H1 (cell line): ENCODE measurements at regions not wholly inside any gene's neighbourhood (a gene's known extent, or its start where the extent isn't known, plus 50 kb on each side); places are given as distances from the start of the nearest gene placed in this dataset.
"Not testable (repeated sequence)": the region's sequence is repeated elsewhere in the genome, so short reads cannot be mapped to it uniquely, and the experiment has no call there.

Source experiments
- CTCF ChIA-PET: fragments of 300-600 bp; sonication (Branson Sonifier 250); formaldehyde crosslinking; loops from one replicate; lab custom pipeline; 2021; ENCODE audit not compliant: partially characterized antibody; lab: Charles Lee
- POLR2A ChIA-PET: fragments of 300-600 bp; sonication (Branson Sonifier 250); formaldehyde crosslinking; loops from one replicate; lab custom pipeline; 2021; ENCODE audit warnings: inconsistent platforms; ENCODE audit not compliant: partially characterized antibody; lab: Charles Lee
- DNase-seq, 2 experiments: peaks; one replicate each; pipeline versions ENCODE4 v3.0.0 to v3.0.0-alpha.2; 2010 to 2022; ENCODE audit warnings: low spot score in 2 of 2, low read depth in 1 of 2, mixed read lengths in 1 of 2
- FAIRE-seq: peaks from 2 replicates; lab custom pipeline; 2011; peaks lifted over from hg19 to GRCh38; lab: Jason Lieb, UNC
- H2AFZ ChIP-seq: 2 replicates; pipeline ENCODE4 v1.8.1; 2012; ENCODE audit warnings: low read length, inconsistent platforms
- H2AK5ac ChIP-seq: 2 replicates; pipeline ENCODE4 v1.6.1; 2013; ENCODE audit warnings: low read depth, low read length
- H2BK120ac ChIP-seq: replicated peaks from 2 replicates; pipeline ENCODE3; 2013; ENCODE audit warnings: low read depth, low read length, inconsistent platforms
- H2BK12ac ChIP-seq: 2 replicates; pipeline ENCODE4 v1.6.1; 2013; ENCODE audit warnings: low read depth, low read length
- H2BK15ac ChIP-seq: 2 replicates; pipeline ENCODE4 v1.6.1; 2013; ENCODE audit warnings: low read length
- H2BK20ac ChIP-seq: 2 replicates; pipeline ENCODE4 v1.6.1; 2013; ENCODE audit warnings: low read length
- H2BK5ac ChIP-seq: 2 replicates; pipeline ENCODE4 v1.6.1; 2013; ENCODE audit warnings: low read depth, low read length
- H3K14ac ChIP-seq: 2 replicates; pipeline ENCODE4 v1.6.1; 2013; ENCODE audit warnings: inconsistent platforms; ENCODE audit not compliant: insufficient read length
- H3K18ac ChIP-seq: 2 replicates; pipeline ENCODE4 v1.6.1; 2013; ENCODE audit warnings: low read length; ENCODE audit errors: extremely low read depth
- H3K23ac ChIP-seq: 2 replicates; pipeline ENCODE4 v1.6.1; 2013; ENCODE audit warnings: inconsistent platforms; ENCODE audit not compliant: insufficient read length
- H3K23me2 ChIP-seq: 2 replicates; pipeline ENCODE4 v1.6.1; 2013; ENCODE audit warnings: low read depth, low read length
- H3K27ac ChIP-seq: 2 replicates; pipeline ENCODE4 v1.6.1; 2011; ENCODE audit warnings: low read depth, low read length, inconsistent platforms
- H3K27me3 ChIP-seq, 4 experiments: replicated peaks in 1 of 4; 1 replicate in 1 of 4; 2 replicates in 3 of 4; pipeline versions ENCODE4 v1.6.1 to v1.8.1; 2011 to 2013; ENCODE audit warnings: low read length in 3 of 4, mild to moderate bottlenecking in 3 of 4, inconsistent platforms in 2 of 4, mixed read lengths in 2 of 4, moderate library complexity in 1 of 4; ENCODE audit not compliant: control insufficient read depth in 3 of 4, insufficient read depth in 3 of 4; ENCODE audit errors: extremely low read depth in 1 of 4
- H3K36me3 ChIP-seq, 4 experiments: 2 replicates each; pipeline versions ENCODE4 v1.6.1 to v1.8.1; 2011 to 2013; ENCODE audit warnings: mild to moderate bottlenecking in 4 of 4, low read length in 3 of 4, moderate library complexity in 2 of 4, control low read depth in 1 of 4, inconsistent platforms in 1 of 4; ENCODE audit not compliant: insufficient read depth in 4 of 4, control insufficient read depth in 2 of 4
- H3K4ac ChIP-seq: replicated peaks from 2 replicates; pipeline ENCODE3; 2013; ENCODE audit warnings: low read length, low read depth, mixed read lengths, inconsistent platforms; ENCODE audit not compliant: insufficient read length
- H3K4me1 ChIP-seq, 4 experiments: replicated peaks in 1 of 4; 1 replicate in 1 of 4; 2 replicates in 3 of 4; pipeline versions ENCODE4 v1.6.1 to v1.8.1; 2011 to 2013; ENCODE audit warnings: low read length in 3 of 4, inconsistent platforms in 2 of 4, mixed read lengths in 1 of 4; ENCODE audit not compliant: insufficient read depth in 4 of 4, control insufficient read depth in 3 of 4
- H3K4me2 ChIP-seq, 2 experiments: 2 replicates each; pipeline versions ENCODE4 v1.6.1 to v1.8.1; 2011 to 2013; ENCODE audit warnings: low read depth in 2 of 2, low read length in 2 of 2, control low read depth in 1 of 2, inconsistent platforms in 1 of 2, mild to moderate bottlenecking in 1 of 2; ENCODE audit not compliant: insufficient read depth in 1 of 2
- H3K4me3 ChIP-seq, 4 experiments: fragments of 200-600, 300-600 bp in 1 of 4; sonication (generic), shearing (Covaris generic), sonication (Bioruptor Twin) in 1 of 4; 2 replicates each; pipeline versions ENCODE4 v1.5.1 to v1.8.1; 2011 to 2016; ENCODE audit warnings: low read length in 4 of 4, low read depth in 3 of 4, control low read depth in 2 of 4, inconsistent platforms in 2 of 4, mild to moderate bottlenecking in 2 of 4, mixed read lengths in 1 of 4, moderate library complexity in 1 of 4; ENCODE audit not compliant: insufficient read depth in 2 of 4; ENCODE audit errors: extremely low read depth in 1 of 4
- H3K56ac ChIP-seq: replicated peaks from 2 replicates; pipeline ENCODE3; 2013; ENCODE audit warnings: low read depth, mild to moderate bottlenecking, mixed read lengths, low read length, inconsistent platforms; ENCODE audit not compliant: insufficient read length
- H3K79me1 ChIP-seq: 2 replicates; pipeline ENCODE4 v1.6.1; 2013; ENCODE audit warnings: low read depth, low read length, control low read depth
- H3K79me2 ChIP-seq, 2 experiments: 2 replicates each; pipeline versions ENCODE4 v1.6.1 to v1.8.1; 2012 to 2013; ENCODE audit warnings: low read length in 2 of 2, mild to moderate bottlenecking in 2 of 2, inconsistent platforms in 1 of 2; ENCODE audit not compliant: insufficient read depth in 2 of 2, control insufficient read depth in 1 of 2
- H3K9ac ChIP-seq, 4 experiments: replicated peaks in 1 of 4; 1 replicate in 1 of 4; 2 replicates in 3 of 4; pipeline versions ENCODE4 v1.6.1 to v1.8.1; 2011 to 2013; ENCODE audit warnings: low read depth in 3 of 4, low read length in 3 of 4, control low read depth in 2 of 4, mild to moderate bottlenecking in 2 of 4, moderate library complexity in 2 of 4, inconsistent platforms in 1 of 4; ENCODE audit errors: extremely low read depth in 1 of 4
- H3K9me3 ChIP-seq, 2 experiments: 2 replicates each; pipeline versions ENCODE4 v1.6.1 to v1.8.1; 2012 to 2013; ENCODE audit warnings: mild to moderate bottlenecking in 2 of 2, moderate library complexity in 2 of 2, control low read depth in 1 of 2, inconsistent platforms in 1 of 2, low read depth in 1 of 2, low read length in 1 of 2, mixed read lengths in 1 of 2; ENCODE audit not compliant: insufficient read depth in 2 of 2
- H4K20me1 ChIP-seq, 2 experiments: replicated peaks in 1 of 2; 2 replicates each; pipeline versions ENCODE3 to v1.8.1; 2011 to 2013; ENCODE audit warnings: inconsistent platforms in 2 of 2, low read length in 2 of 2, mild to moderate bottlenecking in 1 of 2; ENCODE audit not compliant: insufficient read depth in 2 of 2, control insufficient read depth in 1 of 2
- H4K5ac ChIP-seq: 2 replicates; pipeline ENCODE4 v1.6.1; 2013; ENCODE audit warnings: low read length, low read depth, mixed read lengths, inconsistent platforms; ENCODE audit not compliant: insufficient read length
- H4K8ac ChIP-seq: 2 replicates; pipeline ENCODE4 v1.8.0; 2013; ENCODE audit warnings: mild to moderate bottlenecking, moderate library complexity, low read length, inconsistent platforms; ENCODE audit not compliant: insufficient read depth; ENCODE audit errors: extremely low read depth
- H4K91ac ChIP-seq: replicated peaks from 2 replicates; pipeline ENCODE3; 2013; ENCODE audit warnings: low read length, mixed read lengths, inconsistent platforms; ENCODE audit not compliant: insufficient read length
- BCL11A ChIP-seq, 2 experiments: IDR thresholded peaks; one replicate each; pipeline ENCODE4 v1.6.1; 2011; ENCODE audit warnings: low read depth in 2 of 2, low read length in 2 of 2, mild to moderate bottlenecking in 2 of 2
- CHD2 ChIP-seq: IDR thresholded peaks from 2 replicates; pipeline ENCODE4 v1.6.1; 2012; ENCODE audit warnings: low read length, improper control_type of control experiment
- EGR1 ChIP-seq: IDR thresholded peaks from 2 replicates; pipeline ENCODE4 v1.6.1; 2011; ENCODE audit warnings: low read depth, low read length, borderline replicate concordance
- POLR2AphosphoS5 ChIP-seq: IDR thresholded peaks from 2 replicates; pipeline ENCODE4 v1.6.1; 2011; ENCODE audit warnings: low read depth, low read length
- RNF2 ChIP-seq: fragments of 200-900, 300-1000 bp; sonication (generic); IDR thresholded peaks from 2 replicates; pipeline ENCODE4 v1.7.1; 2016; ENCODE audit warnings: borderline replicate concordance, low read depth, mild to moderate bottlenecking, antibody characterized with exemption, low read length; ENCODE audit not compliant: poor library complexity, severe bottlenecking; ENCODE audit errors: missing control alignments
- ZNF274 ChIP-seq: IDR thresholded peaks from 2 replicates; pipeline ENCODE4 v1.7.0; 2012; ENCODE audit warnings: low read length, borderline replicate concordance; ENCODE audit errors: extremely low read depth
- WGBS, 2 experiments: shearing (Covaris generic) in 1 of 2; methylation state at CpG; one replicate each; pipeline versions ENCODE4 v1.1.6 to v1.1.7; 2013 to 2015; ENCODE audit warnings: low lambda C conversion rate in 2 of 2, mixed read lengths in 2 of 2, inconsistent platforms in 1 of 2, low coverage in 1 of 2, missing lambda C conversion rate in 1 of 2; ENCODE audit not compliant: insufficient replicate concordance in 2 of 2, insufficient coverage in 1 of 2, insufficient read length in 1 of 2; ENCODE audit errors: extremely low coverage in 1 of 2, missing lambda C conversion rate in 1 of 2; 5-methylcytosine and 5-hydroxymethylcytosine counted together
- TF ChIP-seq, protein P1 (sequence below): IDR thresholded peaks from 2 replicates; pipeline ENCODE4 v1.6.1; 2012; ENCODE audit warnings: low read length, inconsistent platforms

DNA sequence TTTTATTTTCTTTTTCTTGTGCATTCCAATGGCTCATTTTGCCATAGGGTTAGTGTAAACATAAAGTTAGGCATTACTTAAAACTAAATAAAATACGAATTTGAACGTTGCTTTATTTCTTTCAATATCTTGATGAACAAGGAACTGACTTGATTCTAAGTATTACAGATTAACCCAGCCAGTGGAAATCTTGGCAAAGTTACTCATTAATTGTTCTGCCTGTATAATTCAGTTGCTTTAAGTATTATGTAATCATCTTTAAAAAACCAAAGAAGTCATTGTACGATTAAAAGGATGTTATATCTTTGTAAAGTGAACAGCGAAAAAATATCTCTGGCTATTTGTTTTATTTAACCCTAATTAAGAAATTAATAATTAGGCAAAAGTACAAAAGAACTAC lies 737.9 kb upstream of the BCHE start (continued):
- TF ChIP-seq, protein P1, sequence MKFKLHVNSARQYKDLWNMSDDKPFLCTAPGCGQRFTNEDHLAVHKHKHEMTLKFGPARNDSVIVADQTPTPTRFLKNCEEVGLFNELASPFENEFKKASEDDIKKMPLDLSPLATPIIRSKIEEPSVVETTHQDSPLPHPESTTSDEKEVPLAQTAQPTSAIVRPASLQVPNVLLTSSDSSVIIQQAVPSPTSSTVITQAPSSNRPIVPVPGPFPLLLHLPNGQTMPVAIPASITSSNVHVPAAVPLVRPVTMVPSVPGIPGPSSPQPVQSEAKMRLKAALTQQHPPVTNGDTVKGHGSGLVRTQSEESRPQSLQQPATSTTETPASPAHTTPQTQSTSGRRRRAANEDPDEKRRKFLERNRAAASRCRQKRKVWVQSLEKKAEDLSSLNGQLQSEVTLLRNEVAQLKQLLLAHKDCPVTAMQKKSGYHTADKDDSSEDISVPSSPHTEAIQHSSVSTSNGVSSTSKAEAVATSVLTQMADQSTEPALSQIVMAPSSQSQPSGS = no peak
- no peak for TF ChIP-seq RNF2
- TF ChIP-seq ZNF274 = no peak
- no peak for TF ChIP-seq EGR1
- no peak for TF ChIP-seq POLR2AphosphoS5
- no peak for TF ChIP-seq CHD2
- TF ChIP-seq BCL11A (IDR thresholded peaks at IDR 0.05; ENCODE audit: low read depth in 2 of 2, low read length in 2 of 2) = no peak

DNA sequence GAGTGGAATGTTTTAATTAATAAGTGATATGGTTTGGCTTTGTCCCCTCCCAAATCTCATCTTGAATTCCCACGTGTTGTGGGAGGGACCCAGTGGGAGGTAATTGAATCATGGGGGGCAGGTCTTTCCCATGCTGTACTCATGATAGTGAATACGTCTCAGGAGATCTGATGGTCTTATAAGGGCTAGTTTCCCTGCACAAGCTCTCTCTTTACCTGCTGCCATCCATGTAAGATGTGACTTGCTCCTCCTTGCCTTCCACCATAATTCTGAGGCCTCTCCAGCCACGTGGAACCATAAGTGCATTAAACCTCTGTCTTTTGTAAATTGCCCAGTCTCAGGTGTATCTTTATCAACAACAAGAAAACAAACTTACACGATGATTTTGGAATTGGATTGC lies 734.5 kb upstream of the BCHE start:
- H2BK12ac ChIP-seq, H2AK5ac ChIP-seq, DNase-seq, H2BK15ac ChIP-seq, H3K4me1 ChIP-seq, H3K27ac ChIP-seq, H2BK5ac ChIP-seq, H3K79me2 ChIP-seq, H3K23ac ChIP-seq, H4K20me1 ChIP-seq, H3K18ac ChIP-seq, H4K8ac ChIP-seq, H3K27me3 ChIP-seq, H3K4ac ChIP-seq, H3K79me1 ChIP-seq, H4K91ac ChIP-seq, H2BK120ac ChIP-seq, POLR2A ChIA-PET, H3K23me2 ChIP-seq, H4K5ac ChIP-seq, H3K9me3 ChIP-seq, H3K9ac ChIP-seq, FAIRE-seq, H2BK20ac ChIP-seq, H2AFZ ChIP-seq, H3K4me2 ChIP-seq, H3K36me3 ChIP-seq, CTCF ChIA-PET, H3K14ac ChIP-seq, H3K4me3 ChIP-seq, H3K56ac ChIP-seq: not testable (repeated sequence)
- WGBS, 2 experiments = 93% methylated on average over 4 of the region's 4 CpGs; no CpG with 5 or more reads in 1 of the 2 experiments
